OCI-LY7 (cell line): ENCODE measurements at regions not wholly inside any gene's neighbourhood (a gene's known extent, or its start where the extent isn't known, plus 50 kb on each side); places are given as distances from the start of the nearest gene placed in this dataset.

Experiments used
- CTCF ChIP-seq: fragments of 200-600 bp; sonication (generic); conservative IDR thresholded peaks from 2 replicates; pipeline ENCODE4 v1.5.1; 2014; ENCODE audit warnings: mild to moderate bottlenecking, antibody characterized with exemption, low read length, moderate library complexity, mixed read lengths
- EZH2phosphoT487 ChIP-seq: fragments of 200-600 bp; sonication (generic); IDR thresholded peaks from 2 replicates; pipeline ENCODE4 v1.6.1; 2018; ENCODE audit warnings: low read depth, borderline replicate concordance, mild to moderate bottlenecking, mixed run types, antibody characterized with exemption, low read length, moderate library complexity, mixed read lengths

GRCh38 chr9:95666096-95666784 is 149.5 kb upstream of the PTCH1 start:
- no peak for TF ChIP-seq CTCF
- no peak for TF ChIP-seq EZH2phosphoT487
